SK-N-SH (cell line): ENCODE measurements at regions not wholly inside any gene's neighbourhood (a gene's known extent, or its start where the extent isn't known, plus 50 kb on each side); places are given as distances from the start of the nearest gene placed in this dataset.

Experiments used
- CTCF ChIA-PET: fragments of 300-600, 350-600 bp; formaldehyde crosslinking; extraction: SDS; loops from one replicate; lab custom pipeline; 2021; lab: Yijun Ruan, JAX
- POLR2A ChIA-PET: fragments of 350-600 bp; sonication (Branson Sonifier 250); formaldehyde crosslinking; extraction: SDS; loops from one replicate; lab custom pipeline; 2020; ENCODE audit warnings: antibody characterized with exemption, inconsistent platforms; lab: Yijun Ruan, JAX
- DNase-seq: peaks from one replicate; pipeline ENCODE4 v3.0.0; 2012
- H2AFZ ChIP-seq: fragments of 200-600 bp; sonication (generic); 2 replicates; pipeline ENCODE4 v1.8.1; 2016; ENCODE audit warnings: antibody characterized with exemption, mild to moderate bottlenecking, low read depth
- H3F3A ChIP-seq: fragments of 200-600 bp; sonication (generic); replicated peaks from 2 replicates; pipeline ENCODE3; 2016; ENCODE audit warnings: antibody characterized with exemption, mild to moderate bottlenecking; ENCODE audit not compliant: insufficient read depth
- H3K27ac ChIP-seq, 2 experiments: fragments of 200-500 bp in 1 of 2; fragments of 200-600 bp in 1 of 2; sonication (Bioruptor generic) in 1 of 2; sonication (generic), shearing (Covaris generic) in 1 of 2; 2 replicates each; pipeline versions ENCODE4 v1.5.1 to v1.6.1; 2014 to 2016; ENCODE audit warnings: low read depth in 2 of 2, inconsistent platforms in 1 of 2, low read length in 1 of 2, mild to moderate bottlenecking in 1 of 2, mixed read lengths in 1 of 2
- H3K27me3 ChIP-seq: fragments of 200-600 bp; sonication (generic), shearing (Covaris generic); 2 replicates; pipeline ENCODE4 v1.6.1; 2016; ENCODE audit warnings: mixed run types; ENCODE audit not compliant: insufficient read depth
- H3K36me3 ChIP-seq, 2 experiments: fragments of 200-500 bp in 1 of 2; fragments of 200-600 bp in 1 of 2; sonication (Bioruptor generic) in 1 of 2; sonication (generic) in 1 of 2; replicated peaks in 1 of 2; 2 replicates each; pipeline versions ENCODE3 to v1.5.1; 2014 to 2016; ENCODE audit warnings: low read length in 1 of 2, mild to moderate bottlenecking in 1 of 2; ENCODE audit not compliant: insufficient read depth in 2 of 2, control insufficient read depth in 1 of 2
- H3K4me1 ChIP-seq, 2 experiments: fragments of 200-500 bp in 1 of 2; fragments of 200-600 bp in 1 of 2; sonication (Bioruptor generic) in 1 of 2; sonication (generic), shearing (Covaris generic) in 1 of 2; 2 replicates each; pipeline versions ENCODE4 v1.5.1 to v1.6.1; 2014 to 2016; ENCODE audit warnings: low read depth in 1 of 2, low read length in 1 of 2, mixed run types in 1 of 2; ENCODE audit not compliant: insufficient read depth in 2 of 2, control insufficient read depth in 1 of 2
- H3K4me2 ChIP-seq: fragments of 200-600 bp; sonication (generic), shearing (Covaris generic); 2 replicates; pipeline ENCODE4 v1.6.1; 2017; ENCODE audit warnings: mixed run types
- H3K4me3 ChIP-seq, 2 experiments: fragments of 200-500 bp in 1 of 2; fragments of 200-600 bp in 1 of 2; sonication (Bioruptor generic) in 1 of 2; sonication (generic), shearing (Covaris generic) in 1 of 2; 2 replicates each; pipeline versions ENCODE4 v1.5.1 to v1.8.1; 2014 to 2016; ENCODE audit warnings: low read depth in 2 of 2, inconsistent platforms in 1 of 2, low read length in 1 of 2, mild to moderate bottlenecking in 1 of 2, mixed read lengths in 1 of 2, moderate library complexity in 1 of 2
- H3K79me2 ChIP-seq: fragments of 200-600 bp; sonication (generic); 2 replicates; pipeline ENCODE4 v1.8.1; 2017; ENCODE audit warnings: mild to moderate bottlenecking; ENCODE audit not compliant: insufficient read depth
- H3K9ac ChIP-seq: fragments of 200-600 bp; sonication (generic); 2 replicates; pipeline ENCODE4 v1.6.1; 2017; ENCODE audit warnings: mixed run types
- H3K9me2 ChIP-seq: fragments of 200-600 bp; sonication (generic); 2 replicates; pipeline ENCODE4 v1.6.1; 2017; ENCODE audit warnings: mixed run types
- H3K9me3 ChIP-seq: fragments of 200-600 bp; sonication (generic); 2 replicates; pipeline ENCODE4 v1.6.1; 2017; ENCODE audit warnings: mixed run types, mild to moderate bottlenecking, moderate library complexity
- H4K20me1 ChIP-seq: fragments of 200-600 bp; sonication (generic); 2 replicates; pipeline ENCODE4 v1.6.1; 2017; ENCODE audit warnings: mild to moderate bottlenecking, mixed run types; ENCODE audit not compliant: insufficient read depth
- CTCF ChIP-seq: fragments of 200-600 bp; sonication (generic); IDR thresholded peaks from 2 replicates; pipeline ENCODE4 v1.6.1; 2017; ENCODE audit warnings: antibody characterized with exemption, mild to moderate bottlenecking, moderate library complexity
- EP300 ChIP-seq, 2 experiments: IDR thresholded peaks; 2 replicates each; pipeline versions ENCODE4 v1.4.0 to v1.6.1; 2012; ENCODE audit warnings: borderline replicate concordance in 1 of 2, low read depth in 1 of 2, low read length in 1 of 2
- NRF1 ChIP-seq: IDR thresholded peaks from 2 replicates; pipeline ENCODE4 v1.6.1; 2012; ENCODE audit warnings: low read depth, mild to moderate bottlenecking, low read length
- RAD21 ChIP-seq: IDR thresholded peaks from 2 replicates; pipeline ENCODE4 v1.6.1; 2012; ENCODE audit warnings: mild to moderate bottlenecking, low read length
- SIN3A ChIP-seq: IDR thresholded peaks from 2 replicates; pipeline ENCODE4 v1.6.1; 2012; ENCODE audit warnings: low read depth, mild to moderate bottlenecking, low read length, moderate library complexity, borderline replicate concordance
- SMC3 ChIP-seq: IDR thresholded peaks from 2 replicates; pipeline ENCODE4 v1.6.1; 2012; ENCODE audit warnings: low read depth, low read length, improper control_type of control experiment
- TAF1 ChIP-seq: IDR thresholded peaks from 2 replicates; pipeline ENCODE4 v1.6.1; 2012; ENCODE audit warnings: low read depth, mild to moderate bottlenecking, low read length, moderate library complexity, borderline replicate concordance
- TCF12 ChIP-seq: IDR thresholded peaks from 2 replicates; pipeline ENCODE4 v1.4.0; 2012
- WGBS: methylation state at CpG from one replicate; pipeline ENCODE4 v1.1.6; 2017; ENCODE audit warnings: low lambda C conversion rate; 5-methylcytosine and 5-hydroxymethylcytosine counted together

- no peaks in the 10 kb centered on the region for H3K27me3 ChIP-seq
- H3K4me3 ChIP-seq, result no peak overlapping the region
- H3F3A ChIP-seq, result no peaks in the 10 kb centered on the region
- H3K79me2 ChIP-seq, result peaks cover 37% of the 10 kb centered on the region
- H4K20me1 ChIP-seq, result no peaks in the 10 kb centered on the region
- H3K9me2 ChIP-seq, result no peaks in the 10 kb centered on the region
- H2AFZ ChIP-seq, result no peak overlapping the region
- peaks cover 0 to 6% of the 10 kb centered on the region in 2 experiments for H3K36me3 ChIP-seq
- H3K9me3 ChIP-seq, result peaks cover 21% of the 10 kb centered on the region; the same call in 1 of the 2 replicates
- H3K4me1 ChIP-seq, result no peaks in the 10 kb centered on the region
- H3K27ac ChIP-seq, result no peak overlapping the region
- no peak overlapping the region for H3K4me2 ChIP-seq
- WGBS, result 93% methylated on average over 2 of the region's 2 CpGs
- no peak for DNase-seq
- ChIA-PET POLR2A (interaction anchor here (0.6 kb wide), 1 partner anchor 552 kb away, joined by 3 read pairs; the partner anchor contains the start of gene KIAA0825), CTCF (no interaction called here)
- no peak overlapping the region for H3K9ac ChIP-seq
- TF ChIP-seq RAD21 (no peak), CTCF (no peak), SMC3 (no peak)
Measured at GRCh38 chr5:94066437-94067207, 325.2 kb upstream of the POU5F2 start.

- H4K20me1 ChIP-seq, result no peaks in the 10 kb centered on the region
- H3K36me3 ChIP-seq, result peaks cover 0 to 8% of the 10 kb centered on the region in 2 experiments
- peaks cover 42% of the 10 kb centered on the region for H3K79me2 ChIP-seq
- CTCF ChIA-PET, result no interaction called here
- no peaks in the 10 kb centered on the region for H3K9me2 ChIP-seq
- H3K27ac ChIP-seq, result no peak overlapping the region
- H3K4me3 ChIP-seq, result no peak overlapping the region
- H3K4me1 ChIP-seq, result no peaks in the 10 kb centered on the region
- TF ChIP-seq TCF12 (no peak), TAF1 (no peak), SIN3A (no peak)
- peaks cover 21% of the 10 kb centered on the region; the same call in 1 of the 2 replicates for H3K9me3 ChIP-seq
- POLR2A ChIA-PET, result no interaction called here
- H2AFZ ChIP-seq, result no peak overlapping the region
- no peaks in the 10 kb centered on the region for H3F3A ChIP-seq
- no peak overlapping the region for H3K4me2 ChIP-seq
- no peak overlapping the region for H3K9ac ChIP-seq
- DNase-seq, result no peak
- no peaks in the 10 kb centered on the region for H3K27me3 ChIP-seq
Measured at GRCh38 chr5:94064025-94064424, 322.6 kb upstream of the POU5F2 start.

- TF ChIP-seq NRF1, result no peak
- TF ChIP-seq TCF12, result no peak
- TF ChIP-seq EP300 (IDR thresholded peaks at IDR 0.05; ENCODE audit: borderline replicate concordance in 1 of 2, low read depth in 1 of 2, low read length in 1 of 2), result no peak
- H3K9ac ChIP-seq, result no peak overlapping the region
- peaks cover 11% of the 10 kb centered on the region for H3K79me2 ChIP-seq
- H3K27ac ChIP-seq, result no peak overlapping the region
- no peak for DNase-seq
- H4K20me1 ChIP-seq, result no peaks in the 10 kb centered on the region
- H3K9me2 ChIP-seq, result no peaks in the 10 kb centered on the region
- H3K4me1 ChIP-seq, result no peaks in the 10 kb centered on the region; a peak in 1 of 4 replicates
- CTCF ChIA-PET, result interaction anchor here (1.2 to 1.5 kb wide), 2 partner anchors 33 to 248 kb away, joined by 3 read pairs; no protein-coding TSS in a partner anchor
- no peak overlapping the region for H3K4me2 ChIP-seq
- no peak overlapping the region for H3K4me3 ChIP-seq
- H3K9me3 ChIP-seq, result no peaks in the 10 kb centered on the region
- no peaks in the 10 kb centered on the region for H3K27me3 ChIP-seq
- POLR2A ChIA-PET, result no interaction called here
- H3K36me3 ChIP-seq, result peaks cover 8 to 11% of the 10 kb centered on the region in 2 experiments
- WGBS, result 96% methylated on average over 2 of the region's 2 CpGs
- no peaks in the 10 kb centered on the region for H3F3A ChIP-seq
- H2AFZ ChIP-seq, result no peak overlapping the region
Measured at GRCh38 chr5:94057655-94058054, 316.3 kb upstream of the POU5F2 start.
